GM11168 (cell line): ENCODE measurements at regions not wholly inside any gene's neighbourhood (a gene's known extent, or its start where the extent isn't known, plus 50 kb on each side); places are given as distances from the start of the nearest gene placed in this dataset.

Experiments used
- in situ Hi-C: fragments of 300-500 bp; cut with MboI; formaldehyde crosslinking; loops from one replicate; pipeline ENCODE4 v1.12.0; 2022; ENCODE audit warnings: low sequenced_read_pairs; ENCODE audit not compliant: unreplicated experiment

- in situ Hi-C loops: no loop called here
These were observed 62.5 kb upstream of the LRRC3B start for GRCh38 chr3:26560081-26560480.

GRCh38 chr3:26562021-26562768 is 60.4 kb upstream of the LRRC3B start:
- in situ Hi-C loops: no loop called here
